ENCODE measurements at regions not wholly inside any gene's neighbourhood (a gene's known extent, or its start where the extent isn't known, plus 50 kb on each side); places are given as distances from the start of the nearest gene placed in this dataset.

GRCh38 chr2:16716944-16717343, 51.3 kb upstream of the CYRIA start:
- TF ChIP-seq POLR2AphosphoS5 (IDR thresholded peaks at IDR 0.05) (no peak), POLR2A (IDR thresholded peaks at IDR 0.05) (no peak)
- TF ChIP-seq, protein P1, sequence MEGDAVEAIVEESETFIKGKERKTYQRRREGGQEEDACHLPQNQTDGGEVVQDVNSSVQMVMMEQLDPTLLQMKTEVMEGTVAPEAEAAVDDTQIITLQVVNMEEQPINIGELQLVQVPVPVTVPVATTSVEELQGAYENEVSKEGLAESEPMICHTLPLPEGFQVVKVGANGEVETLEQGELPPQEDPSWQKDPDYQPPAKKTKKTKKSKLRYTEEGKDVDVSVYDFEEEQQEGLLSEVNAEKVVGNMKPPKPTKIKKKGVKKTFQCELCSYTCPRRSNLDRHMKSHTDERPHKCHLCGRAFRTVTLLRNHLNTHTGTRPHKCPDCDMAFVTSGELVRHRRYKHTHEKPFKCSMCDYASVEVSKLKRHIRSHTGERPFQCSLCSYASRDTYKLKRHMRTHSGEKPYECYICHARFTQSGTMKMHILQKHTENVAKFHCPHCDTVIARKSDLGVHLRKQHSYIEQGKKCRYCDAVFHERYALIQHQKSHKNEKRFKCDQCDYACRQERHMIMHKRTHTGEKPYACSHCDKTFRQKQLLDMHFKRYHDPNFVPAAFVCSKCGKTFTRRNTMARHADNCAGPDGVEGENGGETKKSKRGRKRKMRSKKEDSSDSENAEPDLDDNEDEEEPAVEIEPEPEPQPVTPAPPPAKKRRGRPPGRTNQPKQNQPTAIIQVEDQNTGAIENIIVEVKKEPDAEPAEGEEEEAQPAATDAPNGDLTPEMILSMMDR (IDR thresholded peaks at IDR 0.05), result no peak

Measured in sigmoid colon (tissue), 4 donors.